Activated CD4-positive, alpha-beta T cell treated with anti-CD3 and anti-CD28 coated beads, Interleukin-10, Interleukin-2, amounts not matched to agents 100 ng/mL and 50 ng/mL, durations not matched to agents 16 hours and 8 hours (primary cell): ENCODE measurements at regions not wholly inside any gene's neighbourhood (a gene's known extent, or its start where the extent isn't known, plus 50 kb on each side); places are given as distances from the start of the nearest gene placed in this dataset.
A peak's percentile ranks its signal among the peaks of the same experiment; 100 is the strongest.

ENCODE experiments used
- DNase-seq: peaks from one replicate; pipeline ENCODE4 v3.0.0-alpha.2; 2020

GRCh38 chr18:55038162-55038561, 78.9 kb upstream of the CCDC68 start:
- DNase-seq = no peak

GRCh38 chr18:55034742-55035141, 75.5 kb upstream of the CCDC68 start:
- DNase-seq = no peak

GRCh38 chr18:55031979-55032378, 72.7 kb upstream of the CCDC68 start:
- DNase-seq = no peak

- DNase-seq = no peak
Measured at GRCh38 chr18:55031576-55031975, 72.3 kb upstream of the CCDC68 start.

- DNase-seq = no peak
Measured at GRCh38 chr18:55031164-55031563, 71.9 kb upstream of the CCDC68 start.

- no peak for DNase-seq
Measured at GRCh38 chr18:55024564-55024963, 65.3 kb upstream of the CCDC68 start.

GRCh38 chr18:55018602-55019001, 59.3 kb upstream of the CCDC68 start:
- DNase-seq = no peak

GRCh38 chr18:55014095-55014494, 54.8 kb upstream of the CCDC68 start:
- peak; percentile 10 for DNase-seq

GRCh38 chr18:55013685-55014084, 54.4 kb upstream of the CCDC68 start:
- DNase-seq = no peak

- DNase-seq = no peak
Measured at GRCh38 chr18:55013086-55013485, 53.8 kb upstream of the CCDC68 start.

GRCh38 chr18:55012008-55012407, 52.7 kb upstream of the CCDC68 start:
- no peak for DNase-seq
